Stimulated activated CD4-positive, alpha-beta T cell treated with anti-CD3 and anti-CD28 coated beads, Interleukin-4, amount 100 ng/mL, for 48 hours (primary cell): ENCODE measurements at regions not wholly inside any gene's neighbourhood (a gene's known extent, or its start where the extent isn't known, plus 50 kb on each side); places are given as distances from the start of the nearest gene placed in this dataset.

ENCODE experiments used
- DNase-seq, 2 donors: peaks; one replicate each; pipeline ENCODE4 v3.0.0-alpha.2; 2020; ENCODE audit warnings: low read depth in 2 of 2

- DNase-seq: no peak
These were observed 63.2 kb upstream of the TNIP3 start for GRCh38 chr4:121227341-121227792.

GRCh38 chr4:121226362-121226761, 62.2 kb upstream of the TNIP3 start:
- DNase-seq: no peak

GRCh38 chr4:121221608-121222007, 57.5 kb upstream of the TNIP3 start:
- DNase-seq: no peak

- DNase-seq: no peak
These were observed 57.1 kb upstream of the TNIP3 start for GRCh38 chr4:121221201-121221600.

- DNase-seq: no peak
These were observed 56.6 kb upstream of the TNIP3 start for GRCh38 chr4:121220698-121221097.

- no peak for DNase-seq
These were observed 55.1 kb upstream of the TNIP3 start for GRCh38 chr4:121219227-121219626.

- DNase-seq: no peak
These were observed 53.2 kb upstream of the TNIP3 start for GRCh38 chr4:121217351-121217750.

- DNase-seq: no peak
These were observed 52.3 kb upstream of the TNIP3 start for GRCh38 chr4:121216461-121216860.

GRCh38 chr4:121213940-121214339, 49.8 kb upstream of the TNIP3 start:
- no peak for DNase-seq
